ENCODE measurements at regions not wholly inside any gene's neighbourhood (a gene's known extent, or its start where the extent isn't known, plus 50 kb on each side); places are given as distances from the start of the nearest gene placed in this dataset.

DNA sequence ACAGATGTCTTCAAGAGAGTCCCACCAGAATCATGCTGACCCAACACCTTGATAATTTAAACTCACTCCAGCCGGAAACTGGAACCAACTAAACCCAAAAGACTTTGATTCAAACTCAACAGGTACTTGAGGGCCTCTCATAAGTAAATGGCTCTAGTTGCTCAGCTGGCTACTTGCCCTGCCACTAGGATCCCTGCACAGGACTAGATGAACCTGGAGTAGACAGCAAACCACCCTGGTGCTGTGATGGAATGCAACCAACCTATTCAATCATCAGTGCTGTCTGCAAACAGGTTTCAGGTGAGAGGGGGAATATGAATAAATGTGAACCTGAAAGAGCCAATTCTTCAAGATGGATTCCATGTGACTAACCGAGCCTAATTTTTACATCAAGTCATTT, 216.3 kb downstream of the KATNAL1 start:
- no peak overlapping the region for H3K27ac ChIP-seq
- DNase-seq (ENCODE audit: low read depth in 1 of 2, low spot score in 1 of 2) = no peak
- H3K9me3 ChIP-seq (ENCODE audit: low read depth) = no peaks in the 10 kb centered on the region
- no peak overlapping the region for H3K4me3 ChIP-seq
- no peaks in the 10 kb centered on the region for H3K27me3 ChIP-seq
- no peaks in the 10 kb centered on the region for H3K4me1 ChIP-seq (ENCODE audit: low read depth)
- no peak for TF ChIP-seq CTCF (IDR thresholded peaks at IDR 0.05; ENCODE audit: low read depth, low read length)
- no peaks in the 10 kb centered on the region for H3K36me3 ChIP-seq

GRCh38 chr13:30088312-30088855, 219.0 kb downstream of the KATNAL1 start:
- no peak overlapping the region for H3K27ac ChIP-seq
- H3K36me3 ChIP-seq = no peaks in the 10 kb centered on the region
- DNase-seq (ENCODE audit: low read depth in 1 of 2, low spot score in 1 of 2) = no peak
- no peak for TF ChIP-seq CTCF (IDR thresholded peaks at IDR 0.05; ENCODE audit: low read depth, low read length)
- no peak overlapping the region for H3K4me3 ChIP-seq
- H3K9me3 ChIP-seq (ENCODE audit: low read depth) = no peaks in the 10 kb centered on the region
- no peaks in the 10 kb centered on the region for H3K4me1 ChIP-seq (ENCODE audit: low read depth)
- no peaks in the 10 kb centered on the region for H3K27me3 ChIP-seq

DNA sequence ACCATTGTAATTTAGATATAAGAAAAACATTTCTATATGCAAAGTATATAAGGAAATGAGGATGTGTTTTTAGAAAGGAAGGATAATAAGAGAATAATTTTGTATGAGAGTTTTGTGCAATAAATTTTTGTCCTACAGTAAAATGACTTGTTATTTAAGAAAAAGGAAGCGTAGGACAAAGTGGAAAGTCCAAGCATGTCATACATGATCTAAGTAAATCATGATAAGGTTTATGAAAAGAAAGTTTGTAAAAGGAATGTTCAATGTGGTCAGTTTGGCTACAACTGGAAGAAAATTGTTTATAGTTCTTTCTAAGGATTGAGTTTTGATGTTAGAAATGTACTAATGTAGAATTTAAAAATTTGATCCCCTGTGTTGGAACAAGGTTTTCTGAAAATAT, 222.3 kb downstream of the KATNAL1 start:
- H3K4me3 ChIP-seq = no peak overlapping the region
- no peak for TF ChIP-seq CTCF (IDR thresholded peaks at IDR 0.05; ENCODE audit: low read depth, low read length)
- H3K27ac ChIP-seq = no peak overlapping the region
- no peak for DNase-seq (ENCODE audit: low read depth in 1 of 2, low spot score in 1 of 2)
- no peaks in the 10 kb centered on the region for H3K27me3 ChIP-seq
- H3K9me3 ChIP-seq (ENCODE audit: low read depth) = no peaks in the 10 kb centered on the region
- no peaks in the 10 kb centered on the region for H3K4me1 ChIP-seq (ENCODE audit: low read depth)
- H3K36me3 ChIP-seq = no peaks in the 10 kb centered on the region

DNA sequence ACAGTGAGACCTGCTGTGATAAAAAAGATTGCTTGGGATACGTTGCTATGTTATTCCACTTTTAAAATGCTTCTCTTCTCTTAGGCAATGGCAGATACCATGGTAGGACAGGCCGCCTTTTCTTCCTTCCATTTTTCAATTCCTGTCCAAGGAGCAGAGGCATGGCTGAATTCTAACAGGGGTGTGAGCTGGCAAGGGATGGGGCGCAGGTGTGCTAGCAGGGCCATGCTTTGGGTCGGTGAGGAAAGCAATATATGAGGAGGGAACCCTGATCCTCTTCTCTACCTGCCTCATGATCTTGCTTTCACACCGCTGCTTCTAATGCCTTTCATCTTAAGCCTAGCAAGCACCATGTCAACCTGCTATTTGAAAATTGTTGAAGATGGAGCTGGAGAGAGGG, 225.0 kb downstream of the KATNAL1 start:
- no peaks in the 10 kb centered on the region for H3K36me3 ChIP-seq

GRCh38 chr13:30081331-30081730, 226.0 kb downstream of the KATNAL1 start:
- Histone ChIP-seq H3K9me3 (ENCODE audit: low read depth) (no peaks in the 10 kb centered on the region), H3K27me3 (no peaks in the 10 kb centered on the region), H3K27ac (no peak overlapping the region), H3K4me3 (no peak overlapping the region), H3K36me3 (no peaks in the 10 kb centered on the region), H3K4me1 (ENCODE audit: low read depth) (no peaks in the 10 kb centered on the region)
- no peak for TF ChIP-seq CTCF (IDR thresholded peaks at IDR 0.05; ENCODE audit: low read depth, low read length)
- no peak for DNase-seq (ENCODE audit: low read depth in 1 of 2, low spot score in 1 of 2)

More for the DNA sequence above, 225.0 kb downstream of the KATNAL1 start:
- Histone ChIP-seq H3K4me1 (ENCODE audit: low read depth) (no peaks in the 10 kb centered on the region), H3K27me3 (no peaks in the 10 kb centered on the region), H3K9me3 (ENCODE audit: low read depth) (no peaks in the 10 kb centered on the region), H3K4me3 (no peak overlapping the region), H3K27ac (no peak overlapping the region)
- no peak for TF ChIP-seq CTCF (IDR thresholded peaks at IDR 0.05; ENCODE audit: low read depth, low read length)
- no peak for DNase-seq (ENCODE audit: low read depth in 1 of 2, low spot score in 1 of 2)

- H3K27me3 ChIP-seq = no peaks in the 10 kb centered on the region
- H3K9me3 ChIP-seq (ENCODE audit: low read depth) = no peaks in the 10 kb centered on the region
- no peak for DNase-seq (ENCODE audit: low read depth in 1 of 2, low spot score in 1 of 2)
- H3K4me3 ChIP-seq = no peak overlapping the region
- H3K27ac ChIP-seq = no peak overlapping the region
- no peaks in the 10 kb centered on the region for H3K4me1 ChIP-seq (ENCODE audit: low read depth)
- no peak for TF ChIP-seq CTCF (IDR thresholded peaks at IDR 0.05; ENCODE audit: low read depth, low read length)
- no peaks in the 10 kb centered on the region for H3K36me3 ChIP-seq
These were observed 227.8 kb downstream of the KATNAL1 start for GRCh38 chr13:30079501-30079900.

Data from cardiac muscle cell (in vitro differentiated cells and primary cell).